ENCODE measurements at regions not wholly inside any gene's neighbourhood (a gene's known extent, or its start where the extent isn't known, plus 50 kb on each side); places are given as distances from the start of the nearest gene placed in this dataset.

DNA sequence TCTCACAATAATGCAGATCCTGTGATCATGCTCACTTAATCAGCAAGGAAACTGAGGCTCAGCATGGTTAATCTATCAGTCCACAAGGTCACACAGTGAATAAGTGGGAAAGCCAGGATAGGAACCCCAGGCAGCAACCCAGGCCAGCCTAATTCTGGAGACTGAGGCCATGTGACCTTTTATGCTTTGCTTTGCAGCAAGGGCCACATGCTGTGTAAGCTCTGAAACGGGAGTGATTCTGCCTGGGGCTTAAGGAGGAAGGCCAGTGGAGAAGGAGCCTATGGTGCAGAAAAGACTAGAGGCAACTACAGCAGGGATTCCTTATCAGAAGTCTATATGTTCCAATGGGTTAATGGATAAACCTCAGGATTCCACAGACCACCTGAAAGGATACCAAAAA lies 157.6 kb upstream of the PPP2R3A start:
- TF ChIP-seq, protein P1, sequence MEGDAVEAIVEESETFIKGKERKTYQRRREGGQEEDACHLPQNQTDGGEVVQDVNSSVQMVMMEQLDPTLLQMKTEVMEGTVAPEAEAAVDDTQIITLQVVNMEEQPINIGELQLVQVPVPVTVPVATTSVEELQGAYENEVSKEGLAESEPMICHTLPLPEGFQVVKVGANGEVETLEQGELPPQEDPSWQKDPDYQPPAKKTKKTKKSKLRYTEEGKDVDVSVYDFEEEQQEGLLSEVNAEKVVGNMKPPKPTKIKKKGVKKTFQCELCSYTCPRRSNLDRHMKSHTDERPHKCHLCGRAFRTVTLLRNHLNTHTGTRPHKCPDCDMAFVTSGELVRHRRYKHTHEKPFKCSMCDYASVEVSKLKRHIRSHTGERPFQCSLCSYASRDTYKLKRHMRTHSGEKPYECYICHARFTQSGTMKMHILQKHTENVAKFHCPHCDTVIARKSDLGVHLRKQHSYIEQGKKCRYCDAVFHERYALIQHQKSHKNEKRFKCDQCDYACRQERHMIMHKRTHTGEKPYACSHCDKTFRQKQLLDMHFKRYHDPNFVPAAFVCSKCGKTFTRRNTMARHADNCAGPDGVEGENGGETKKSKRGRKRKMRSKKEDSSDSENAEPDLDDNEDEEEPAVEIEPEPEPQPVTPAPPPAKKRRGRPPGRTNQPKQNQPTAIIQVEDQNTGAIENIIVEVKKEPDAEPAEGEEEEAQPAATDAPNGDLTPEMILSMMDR (IDR thresholded peaks at IDR 0.05), result no peak
- TF ChIP-seq POLR2A (IDR thresholded peaks at IDR 0.05) (no peak), POLR2AphosphoS5 (IDR thresholded peaks at IDR 0.05) (no peak), EP300 (IDR thresholded peaks at IDR 0.05) (no peak)

All from sigmoid colon (tissue), 4 donors.